ENCODE measurements at regions not wholly inside any gene's neighbourhood (a gene's known extent, or its start where the extent isn't known, plus 50 kb on each side); places are given as distances from the start of the nearest gene placed in this dataset.

DNA sequence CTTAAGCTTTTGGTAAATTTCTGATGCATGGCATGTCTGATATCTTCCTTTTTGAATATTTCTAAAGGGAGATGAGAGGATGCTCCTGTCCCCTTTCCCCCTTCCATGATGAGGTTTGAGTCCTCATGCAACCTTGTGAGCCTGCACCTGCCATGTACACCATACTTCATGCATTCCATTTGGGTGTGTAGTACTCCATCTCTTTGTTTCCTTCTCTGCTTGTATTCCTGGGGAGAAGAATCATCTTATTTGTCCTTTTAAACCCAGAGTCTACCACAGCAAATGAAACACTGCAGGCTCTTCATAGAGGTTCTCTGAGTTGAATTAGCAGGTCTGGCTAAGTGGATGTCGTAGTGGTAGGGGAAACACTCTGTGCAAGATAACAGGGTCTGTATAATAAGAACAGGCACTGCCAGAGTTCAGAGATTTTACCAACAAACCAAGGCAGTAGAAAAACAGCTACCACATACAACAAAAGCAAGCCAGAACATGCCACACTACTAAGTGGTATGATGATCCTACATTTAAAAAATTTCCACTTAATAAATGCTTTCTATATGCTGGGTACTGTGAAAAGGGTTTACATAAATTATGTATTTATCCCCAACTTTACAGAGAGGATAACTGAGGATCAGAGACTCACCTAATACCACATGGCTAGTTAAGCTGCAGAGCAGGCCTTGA is 439.8 kb upstream of the GRIA1 start:
- DNase-seq = no peak
- H3K4me1 ChIP-seq = no peaks in the 10 kb centered on the region
- no peak overlapping the region for H3K4me3 ChIP-seq
- H3K27me3 ChIP-seq = no peaks in the 10 kb centered on the region
- H3K36me3 ChIP-seq = no peaks in the 10 kb centered on the region
- H3K27ac ChIP-seq = no peak overlapping the region
- peaks cover 0 to 3% (median 0%) of the 10 kb centered on the region in 4 donors for H3K9me3 ChIP-seq
- TF ChIP-seq POLR2A (IDR thresholded peaks at IDR 0.05) (no peak), CTCF (IDR thresholded peaks at IDR 0.05) (no peak)

DNA sequence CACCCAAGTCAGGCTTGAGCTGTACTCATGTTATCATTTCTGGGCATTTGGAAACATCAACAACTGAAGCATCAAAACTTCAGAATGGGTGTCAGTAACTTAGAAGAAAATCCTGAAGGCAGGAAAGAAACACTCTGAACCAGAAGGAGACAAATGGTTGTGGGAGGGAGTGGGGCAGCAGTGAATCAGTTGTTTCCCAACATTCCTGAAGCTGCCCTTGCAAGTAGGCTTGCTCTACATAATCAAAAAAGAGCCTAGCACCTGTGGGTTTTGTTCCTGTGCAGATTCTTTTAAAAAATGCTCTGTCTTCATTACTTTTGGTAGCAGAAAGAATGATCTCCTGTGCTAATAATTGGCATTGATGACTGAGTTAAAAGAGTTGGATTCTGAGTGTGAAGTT is 424.2 kb upstream of the GRIA1 start:
- no peak for TF ChIP-seq POLR2A (IDR thresholded peaks at IDR 0.05)
- TF ChIP-seq CTCF (IDR thresholded peaks at IDR 0.05) = no peak
- no peaks in the 10 kb centered on the region for H3K36me3 ChIP-seq
- H3K4me1 ChIP-seq = no peaks in the 10 kb centered on the region
- H3K9me3 ChIP-seq = no peaks in the 10 kb centered on the region
- H3K4me3 ChIP-seq = no peak overlapping the region
- DNase-seq = no peak
- no peak overlapping the region for H3K27ac ChIP-seq
- no peaks in the 10 kb centered on the region for H3K27me3 ChIP-seq

DNA sequence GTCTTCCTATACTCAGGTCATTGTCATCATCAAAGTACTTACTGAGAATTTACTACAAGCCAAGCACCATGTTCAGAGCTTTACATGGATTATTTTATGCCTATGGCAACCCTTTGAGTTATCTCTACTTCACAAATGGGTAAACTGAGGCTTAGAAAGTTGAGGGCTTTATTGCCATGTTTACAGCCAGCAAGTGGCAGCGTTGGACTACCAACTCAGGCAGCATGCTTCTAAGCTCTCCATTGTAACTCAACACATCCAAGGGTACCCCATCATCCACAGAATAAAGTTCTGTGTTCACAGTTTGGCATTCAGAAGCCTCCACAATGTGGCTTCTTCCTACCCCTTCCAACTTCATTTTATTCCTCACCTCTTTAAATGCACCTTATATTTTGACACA is 422.6 kb upstream of the GRIA1 start:
- H3K27ac ChIP-seq = no peak overlapping the region
- H3K9me3 ChIP-seq = no peaks in the 10 kb centered on the region
- no peaks in the 10 kb centered on the region for H3K4me1 ChIP-seq
- TF ChIP-seq CTCF (IDR thresholded peaks at IDR 0.05) = no peak
- no peak for TF ChIP-seq POLR2A (IDR thresholded peaks at IDR 0.05)
- H3K36me3 ChIP-seq = no peaks in the 10 kb centered on the region
- H3K27me3 ChIP-seq = no peaks in the 10 kb centered on the region
- no peak for DNase-seq
- no peak overlapping the region for H3K4me3 ChIP-seq

GRCh38 chr5:153079396-153079795 is 411.1 kb upstream of the GRIA1 start:
- Histone ChIP-seq H3K27ac (no peak overlapping the region), H3K4me3 (no peak overlapping the region), H3K9me3 (no peaks in the 10 kb centered on the region), H3K36me3 (no peaks in the 10 kb centered on the region), H3K4me1 (no peaks in the 10 kb centered on the region), H3K27me3 (no peaks in the 10 kb centered on the region)
- TF ChIP-seq POLR2A (IDR thresholded peaks at IDR 0.05) = no peak
- TF ChIP-seq CTCF (IDR thresholded peaks at IDR 0.05) = no peak
- no peak for DNase-seq

DNA sequence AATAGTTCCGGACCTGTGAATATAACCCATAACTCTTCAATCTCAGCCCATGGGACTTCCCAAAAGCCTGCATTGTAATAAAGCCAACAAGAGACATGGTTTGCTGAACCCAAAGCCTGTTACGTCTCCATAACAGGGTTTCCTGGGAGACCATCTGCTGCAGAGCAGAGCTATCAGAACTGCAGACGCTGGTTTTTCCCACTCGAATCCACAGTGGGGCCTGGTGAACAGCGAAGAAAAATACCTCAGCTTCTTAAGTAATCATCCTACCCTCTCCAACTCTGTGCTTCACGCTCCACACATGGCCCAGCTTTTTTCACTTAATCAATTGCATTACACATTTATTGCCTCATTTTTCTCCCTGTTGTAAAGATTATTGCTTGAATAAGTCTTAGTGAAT is 409.5 kb upstream of the GRIA1 start:
- no peak for TF ChIP-seq POLR2A (IDR thresholded peaks at IDR 0.05)
- TF ChIP-seq CTCF (IDR thresholded peaks at IDR 0.05) = no peak
- Histone ChIP-seq H3K9me3 (no peaks in the 10 kb centered on the region), H3K27me3 (no peaks in the 10 kb centered on the region), H3K27ac (no peak overlapping the region), H3K4me1 (no peaks in the 10 kb centered on the region), H3K4me3 (no peak overlapping the region), H3K36me3 (no peaks in the 10 kb centered on the region)
- DNase-seq = no peak

GRCh38 chr5:153081385-153081784 is 409.1 kb upstream of the GRIA1 start:
- Histone ChIP-seq H3K9me3 (no peaks in the 10 kb centered on the region), H3K36me3 (no peaks in the 10 kb centered on the region), H3K4me3 (no peak overlapping the region), H3K4me1 (no peaks in the 10 kb centered on the region), H3K27ac (no peak overlapping the region), H3K27me3 (no peaks in the 10 kb centered on the region)
- TF ChIP-seq POLR2A (IDR thresholded peaks at IDR 0.05) = no peak
- no peak for TF ChIP-seq CTCF (IDR thresholded peaks at IDR 0.05)
- DNase-seq = no peak

All from Peyer's patch (tissue), 4 donors.